ENCODE measurements at regions not wholly inside any gene's neighbourhood (a gene's known extent, or its start where the extent isn't known, plus 50 kb on each side); places are given as distances from the start of the nearest gene placed in this dataset.

- no peak for DNase-seq (ENCODE audit: low spot score)
These were observed 864.2 kb downstream of the SLC4A3 start for GRCh38 chr2:220491670-220492069.

DNA sequence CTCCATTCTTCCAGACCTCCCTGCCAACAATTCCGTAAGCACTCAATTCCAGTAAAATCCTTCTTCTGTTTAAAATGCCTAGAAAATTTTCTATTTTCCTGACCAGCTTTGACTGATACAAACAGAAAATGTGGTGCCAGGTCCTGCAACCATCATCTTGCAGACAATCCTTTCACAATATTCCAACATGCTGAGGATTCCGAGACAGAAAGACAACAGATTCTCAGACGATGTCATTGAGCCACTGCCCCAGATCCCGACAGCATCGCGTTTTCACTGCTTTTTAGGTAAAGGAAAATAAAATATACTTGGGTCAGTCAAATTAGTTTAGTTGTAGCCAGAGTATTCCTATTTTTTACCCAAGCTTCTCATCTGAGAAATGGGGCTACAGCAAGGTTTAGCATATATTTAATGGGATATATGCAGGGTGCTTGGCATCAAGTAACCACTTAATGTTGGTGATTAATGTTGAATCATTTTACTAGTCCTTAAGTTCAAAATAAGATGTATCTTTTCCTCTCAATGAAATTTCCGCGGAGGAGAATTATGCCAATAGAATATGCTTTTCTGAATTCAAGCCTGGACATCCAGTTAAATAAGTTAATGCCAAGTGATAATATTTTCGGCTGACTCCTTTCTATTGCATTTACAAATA, 866.6 kb downstream of the SLC4A3 start:
- DNase-seq (ENCODE audit: low spot score) = no peak

GRCh38 chr2:220496513-220496912, 869.1 kb downstream of the SLC4A3 start:
- DNase-seq (ENCODE audit: low spot score) = no peak

GRCh38 chr2:220499225-220499624, 871.8 kb downstream of the SLC4A3 start:
- peak; percentile 69 for DNase-seq (ENCODE audit: low spot score)

DNA sequence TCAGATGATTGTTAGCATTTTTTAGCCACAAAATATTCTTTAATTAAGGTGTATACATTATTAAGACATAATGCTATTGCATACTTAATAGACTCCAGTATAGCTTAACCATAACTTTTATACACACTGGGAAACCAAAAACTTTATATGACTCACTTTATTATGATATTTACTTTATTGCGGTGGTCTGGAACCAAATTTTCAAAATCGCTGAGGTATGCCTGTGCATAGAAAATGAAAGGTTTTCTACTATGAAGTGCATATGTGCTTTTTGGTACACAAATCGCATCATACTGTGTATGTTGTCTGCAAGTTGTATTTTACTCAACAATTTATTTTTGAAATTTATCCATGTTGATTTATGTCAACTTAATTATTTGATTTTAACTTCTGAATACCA, 875.1 kb downstream of the SLC4A3 start:
- no peak for DNase-seq (ENCODE audit: low spot score)

DNA sequence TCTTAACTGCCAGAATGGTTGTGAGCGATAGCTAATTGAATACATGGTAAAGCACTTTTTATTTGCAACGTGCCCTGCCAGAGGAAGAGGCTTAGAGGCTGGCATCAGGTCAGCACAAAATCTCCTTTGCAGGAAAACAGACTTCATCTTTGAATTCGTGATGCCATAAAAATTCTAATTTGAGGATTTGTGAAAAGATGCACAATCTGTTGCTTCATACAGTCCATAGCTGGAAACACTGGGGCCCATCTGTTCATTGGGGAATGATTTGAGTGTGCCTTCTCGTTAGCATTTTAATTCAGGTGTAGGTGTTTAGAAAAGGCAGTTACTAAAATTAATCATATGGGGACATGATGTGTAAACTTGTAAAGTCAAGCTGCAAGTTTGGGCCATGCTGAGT, 876.0 kb downstream of the SLC4A3 start:
- no peak for DNase-seq (ENCODE audit: low spot score)

DNA sequence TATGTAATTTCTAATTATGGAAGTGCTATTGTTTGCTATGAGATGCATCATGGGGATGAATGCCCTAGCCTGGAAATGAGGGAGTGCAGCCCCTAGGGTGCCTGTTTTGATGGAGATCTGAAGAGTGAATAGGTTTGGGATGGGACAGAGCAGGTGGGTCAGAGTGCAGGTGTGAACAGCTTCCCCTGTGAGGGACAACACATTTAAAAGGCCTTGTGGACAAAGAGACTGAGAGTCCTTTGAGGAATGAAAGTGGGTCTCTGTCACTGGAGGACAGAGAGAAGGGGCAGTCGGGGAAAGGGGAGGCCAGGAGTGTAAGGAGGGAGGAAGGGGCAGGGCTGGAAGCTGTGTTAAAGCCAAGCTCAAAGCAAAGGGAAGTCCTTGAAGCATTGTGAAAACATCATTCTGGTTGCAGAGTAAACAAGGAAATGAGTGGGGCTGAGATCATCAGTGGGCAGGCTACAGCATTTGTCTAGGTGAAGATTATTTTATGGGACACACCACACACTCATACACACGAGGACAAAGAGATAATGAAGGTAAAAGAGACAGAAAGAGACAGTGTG, 877.6 kb downstream of the SLC4A3 start:
- peak; percentile 39 for DNase-seq (ENCODE audit: low spot score)

DNA sequence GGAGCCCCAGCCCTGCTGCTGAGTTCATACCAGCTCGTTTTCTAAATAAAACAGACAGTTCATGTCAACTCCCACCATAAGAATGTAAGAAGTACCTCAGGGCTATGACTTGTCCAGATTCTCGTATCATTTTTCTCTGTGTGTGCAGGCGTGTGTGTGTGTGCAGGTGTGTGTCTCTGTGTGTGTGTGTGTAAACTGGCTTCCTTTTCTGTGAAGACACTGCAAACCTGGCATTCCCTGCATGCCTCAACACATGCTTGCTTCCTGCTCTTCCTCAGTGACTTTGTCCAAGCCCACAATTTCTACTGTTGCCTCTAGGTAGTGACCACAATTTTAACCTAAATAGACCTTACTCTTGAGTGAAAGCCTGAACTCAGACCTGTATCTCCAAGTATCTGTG, 879.0 kb downstream of the SLC4A3 start:
- DNase-seq (ENCODE audit: low spot score) = no peak

DNA sequence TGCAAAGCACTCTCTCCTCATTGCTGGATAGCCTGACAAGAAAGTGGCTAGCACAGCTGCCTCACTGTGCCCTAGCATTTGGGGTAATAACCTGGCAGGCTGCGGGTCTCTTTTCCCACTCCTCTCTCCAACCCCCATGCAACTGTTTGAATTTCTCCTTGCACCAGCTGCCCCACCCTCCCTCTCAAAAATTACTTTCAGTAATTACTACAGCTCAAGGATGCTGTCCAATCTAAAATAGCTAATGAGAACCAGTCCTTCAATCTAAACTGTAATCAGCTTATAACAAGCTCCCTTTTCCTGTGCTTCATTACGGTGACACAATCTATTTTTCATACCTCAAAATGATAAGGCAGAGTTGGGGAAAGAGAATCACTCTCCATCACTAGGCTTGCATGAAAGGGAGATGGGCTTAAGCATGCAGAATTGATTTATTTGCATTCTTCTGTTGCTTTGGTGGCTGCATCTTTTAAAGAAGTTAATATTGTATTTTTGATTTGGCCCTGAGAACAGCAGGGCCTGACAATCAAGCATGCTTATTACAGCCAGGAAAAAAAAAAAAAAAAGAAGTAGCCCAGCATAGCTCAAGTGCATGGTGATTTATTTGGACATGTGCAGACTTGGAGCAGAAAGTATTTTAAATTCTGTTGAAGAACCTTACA, 881.8 kb downstream of the SLC4A3 start:
- DNase-seq (ENCODE audit: low spot score) = no peak

- DNase-seq (ENCODE audit: low spot score) = no peak
These were observed 882.5 kb downstream of the SLC4A3 start for GRCh38 chr2:220509966-220510365.

DNA sequence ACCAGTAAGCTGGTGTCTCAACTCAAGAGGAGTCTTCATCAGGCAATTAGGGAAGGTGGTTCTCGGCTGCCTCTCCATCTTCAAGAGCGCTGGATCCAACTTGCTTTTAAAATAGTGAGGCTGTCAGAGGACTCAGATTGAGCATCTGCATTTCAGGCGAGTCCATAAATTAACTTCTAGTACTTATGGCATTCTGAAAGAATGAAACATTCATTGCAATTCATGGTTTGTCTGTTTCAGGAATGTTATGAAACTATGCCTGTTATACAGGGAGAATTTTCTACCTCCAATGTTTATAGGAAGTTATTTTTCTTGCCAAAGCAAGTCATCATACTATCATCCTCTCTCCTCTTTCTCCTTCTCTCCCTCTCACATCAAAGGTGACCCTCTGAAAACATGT, 883.2 kb downstream of the SLC4A3 start:
- DNase-seq (ENCODE audit: low spot score) = no peak

GRCh38 chr2:220512419-220512818, 885.0 kb downstream of the SLC4A3 start:
- peak; percentile 21 for DNase-seq (ENCODE audit: low spot score)

DNA sequence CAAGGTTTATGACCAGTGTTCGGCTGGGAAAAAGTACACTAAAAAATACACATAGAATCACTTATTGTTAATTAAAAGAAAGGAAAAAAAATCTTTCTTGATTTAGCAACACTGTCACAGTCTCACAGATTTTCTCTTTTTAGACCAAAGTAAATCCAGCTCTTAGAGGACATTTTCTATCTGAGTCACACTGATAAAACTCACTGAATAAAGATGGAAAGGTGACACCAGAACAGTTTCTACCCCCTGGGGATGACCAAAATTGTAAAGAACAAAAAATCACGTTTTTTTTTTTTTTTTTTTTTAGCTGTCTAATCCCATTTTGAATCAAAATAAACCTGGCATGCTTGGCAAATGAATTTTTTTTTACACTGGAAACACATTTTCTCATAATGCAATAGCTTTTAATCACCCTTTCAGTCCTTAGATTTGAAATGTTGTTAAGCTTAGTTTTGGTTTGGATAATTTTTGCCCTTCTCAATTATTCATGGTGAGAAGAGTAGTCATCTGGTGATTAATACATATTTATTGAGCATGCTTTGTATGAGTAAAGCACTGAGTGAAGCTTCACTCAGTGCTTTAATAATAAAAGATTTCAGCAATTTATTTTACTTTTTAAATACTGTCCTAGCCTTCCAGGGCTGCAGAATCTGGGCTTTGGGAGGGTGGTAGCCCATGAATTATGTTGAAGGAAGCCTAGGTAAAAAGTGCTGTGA, 886.3 kb downstream of the SLC4A3 start:
- DNase-seq (ENCODE audit: low spot score) = no peak

DNA sequence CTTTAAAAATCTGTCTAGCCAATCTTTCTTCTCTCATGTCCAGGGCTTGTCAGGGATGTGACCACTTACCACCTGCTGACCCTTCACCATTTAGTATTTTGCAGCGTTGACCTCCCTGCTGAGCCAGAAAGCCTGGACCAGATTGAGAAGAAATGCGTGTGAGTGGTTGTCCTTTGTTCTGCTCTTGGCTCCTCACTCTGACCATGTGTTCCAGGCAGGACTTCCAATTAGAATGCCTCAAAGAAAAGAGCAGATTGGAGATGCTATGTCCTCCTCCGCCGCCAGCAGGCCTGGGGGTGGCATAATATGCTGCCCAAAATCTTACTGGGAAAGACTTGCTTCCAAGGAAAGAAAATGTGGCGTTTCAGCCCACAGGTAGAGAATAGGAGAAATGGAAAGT, 894.1 kb downstream of the SLC4A3 start:
- DNase-seq (ENCODE audit: low spot score) = no peak

GRCh38 chr2:220528180-220528675, 900.8 kb downstream of the SLC4A3 start:
- peak; percentile 17 for DNase-seq (ENCODE audit: low spot score)

DNA sequence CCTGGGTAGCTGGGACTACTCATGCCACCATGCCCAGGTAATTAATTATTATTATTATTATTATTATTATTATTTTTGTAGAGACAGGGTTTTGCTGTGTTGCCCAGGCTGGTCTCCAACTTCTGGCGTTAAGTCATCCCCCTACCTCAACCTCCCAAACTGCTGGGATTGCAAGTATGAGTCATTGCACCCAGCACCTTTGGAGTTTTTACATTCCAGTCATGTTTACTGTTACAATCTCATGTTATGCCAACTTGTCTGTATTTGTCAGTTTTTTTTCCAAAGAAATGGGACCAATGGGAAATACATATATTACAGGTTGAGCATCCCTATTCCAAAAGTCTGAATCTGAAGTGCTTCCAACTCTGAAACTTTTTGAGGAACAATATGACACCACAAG, 903.8 kb downstream of the SLC4A3 start:
- no peak for DNase-seq (ENCODE audit: low spot score)

DNA sequence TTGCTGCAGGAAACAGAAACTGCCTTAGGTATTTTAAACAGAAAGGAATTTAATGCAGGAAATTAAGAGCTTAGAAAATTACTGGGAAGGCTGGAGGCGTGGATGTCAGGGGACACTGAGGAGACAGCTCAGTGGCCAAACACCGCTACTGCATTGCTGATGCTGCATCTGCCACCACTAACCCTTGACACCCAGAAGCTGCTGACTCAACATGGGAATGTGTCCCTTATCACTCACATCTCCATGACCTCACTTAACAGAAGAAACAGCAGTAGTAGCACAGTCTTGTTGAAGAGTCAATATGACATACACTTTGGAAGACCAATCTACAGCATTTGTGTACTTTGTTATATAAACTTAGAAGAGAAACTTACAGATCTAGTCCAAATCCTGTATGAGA, 906.1 kb downstream of the SLC4A3 start:
- DNase-seq (ENCODE audit: low spot score) = peak; percentile 25

DNA sequence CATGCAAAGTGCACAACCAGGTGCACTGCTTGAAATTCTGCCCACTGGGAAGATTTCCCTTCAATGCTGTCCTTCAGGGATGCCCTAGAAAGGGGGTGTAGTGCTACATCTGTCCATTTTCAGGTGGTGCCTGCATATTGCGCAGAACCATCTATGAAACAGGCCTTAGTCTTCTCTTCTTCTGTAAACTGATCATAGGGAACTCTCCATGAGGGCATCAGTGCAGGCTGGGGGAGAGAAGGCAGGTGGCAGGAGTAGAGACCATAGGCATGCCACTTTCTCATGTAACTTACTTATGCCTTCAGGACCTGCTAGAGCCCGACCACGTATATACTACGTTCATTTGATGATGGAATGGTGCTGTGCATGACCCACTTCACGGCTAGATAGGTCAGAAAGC, 912.1 kb downstream of the SLC4A3 start:
- DNase-seq (ENCODE audit: low spot score) = no peak

- no peak for DNase-seq (ENCODE audit: low spot score)
These were observed 916.6 kb downstream of the SLC4A3 start for GRCh38 chr2:220544049-220544448.

DNA sequence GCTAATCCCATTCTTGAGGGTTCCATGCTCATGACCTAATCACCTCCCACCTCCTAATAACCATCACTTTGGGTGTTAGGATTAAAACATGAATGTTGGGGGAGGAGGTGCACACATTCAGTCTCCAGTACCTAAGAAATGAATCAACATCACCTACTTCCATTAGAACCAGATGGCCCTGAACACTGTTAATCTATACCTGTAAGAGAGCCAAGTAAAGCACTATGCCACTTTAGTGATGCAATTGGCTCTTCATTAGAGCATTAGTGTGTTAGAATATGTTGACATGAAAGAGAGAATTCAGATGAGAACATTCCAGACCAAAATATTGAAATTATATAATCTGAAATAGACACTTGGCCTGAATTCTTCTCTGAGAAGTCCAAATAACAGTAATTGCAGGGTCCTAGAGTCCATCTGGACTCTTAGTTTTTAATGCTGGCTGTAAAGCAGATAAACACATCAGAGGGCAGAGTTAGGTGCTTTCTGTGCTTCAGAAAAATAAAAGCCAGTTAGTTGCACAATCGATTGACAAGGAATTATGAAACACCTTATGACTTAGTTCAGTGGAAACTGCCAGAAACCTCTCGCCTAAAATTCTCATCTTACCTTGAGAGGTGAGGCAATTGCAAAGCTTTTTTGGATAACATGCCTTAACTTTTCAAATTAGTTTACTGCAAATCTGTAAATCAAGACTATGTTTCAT, 923.7 kb downstream of the SLC4A3 start:
- no peak for DNase-seq (ENCODE audit: low spot score)

- peak; percentile 33 for DNase-seq (ENCODE audit: low spot score)
These were observed 925.5 kb downstream of the SLC4A3 start for GRCh38 chr2:220552790-220553535.

Measured in AG08396 (cell line).